ENCODE measurements at regions not wholly inside any gene's neighbourhood (a gene's known extent, or its start where the extent isn't known, plus 50 kb on each side); places are given as distances from the start of the nearest gene placed in this dataset.
"Not testable (repeated sequence)": the region's sequence is repeated elsewhere in the genome, so short reads cannot be mapped to it uniquely, and the experiment has no call there.

GRCh38 chr18:10606881-10607280 is 81.1 kb downstream of the NAPG start:
- not testable (repeated sequence) for TF ChIP-seq POLR2A, POLR2AphosphoS5, SPI1, TAF1 (IDR thresholded peaks at IDR 0.05; ENCODE audit: low read depth, low read length)

All from GM12891 (cell line).